Panc1 (cell line): ENCODE measurements at regions not wholly inside any gene's neighbourhood (a gene's known extent, or its start where the extent isn't known, plus 50 kb on each side); places are given as distances from the start of the nearest gene placed in this dataset.

ENCODE experiments used
- ATAC-seq: fragments of 200-7000 bp; cut with Tn5 transposase; 2 replicates; pipeline ENCODE4 v1.9.1; 2020; ENCODE audit warnings: mild to moderate bottlenecking, moderate library complexity
- BruUV-seq: library from RNA; stranded (reverse); fragments of 400-500 nt; replicated peaks from 2 replicates; lab custom pipeline; 2021; lab: Mats Ljungman, UMichigan
- CTCF ChIA-PET: fragments of 300-600 bp; sonication (Branson Sonifier 250); formaldehyde crosslinking; loops from one replicate; lab custom pipeline; 2022; ENCODE audit warnings: antibody characterized with exemption; lab: Charles Lee
- POLR2A ChIA-PET: fragments of 300-600 bp; sonication (Branson Sonifier 250); formaldehyde crosslinking; loops from one replicate; lab custom pipeline; 2022; ENCODE audit warnings: antibody characterized with exemption; lab: Charles Lee
- DNase-seq: peaks from one replicate; pipeline ENCODE4 v3.0.0-alpha.2; 2010; ENCODE audit warnings: low read depth, low spot score
- H3K27ac ChIP-seq: 2 replicates; pipeline ENCODE4 v1.5.1; 2011; ENCODE audit warnings: mild to moderate bottlenecking, low read length, inconsistent platforms
- H3K27me3 ChIP-seq: fragments of 200-500 bp; sonication (Bioruptor generic); 2 replicates; pipeline ENCODE4 v1.6.0; 2014; ENCODE audit warnings: low read length, inconsistent platforms; ENCODE audit not compliant: control insufficient read depth, insufficient read depth
- H3K36me3 ChIP-seq: fragments of 200-500 bp; sonication (Bioruptor generic); 2 replicates; pipeline ENCODE4 v1.5.1; 2014; ENCODE audit warnings: inconsistent platforms, mild to moderate bottlenecking, low read length, moderate library complexity; ENCODE audit not compliant: control insufficient read depth, insufficient read depth
- H3K4me1 ChIP-seq: 2 replicates; pipeline ENCODE4 v1.5.1; 2011; ENCODE audit warnings: inconsistent platforms, mild to moderate bottlenecking, low read length, moderate library complexity; ENCODE audit not compliant: control insufficient read depth, insufficient read depth
- H3K4me3 ChIP-seq, 2 experiments: 2 replicates each; pipeline ENCODE4 v1.5.1; 2011 to 2012; ENCODE audit warnings: low read depth in 2 of 2, low read length in 2 of 2, mild to moderate bottlenecking in 2 of 2, inconsistent platforms in 1 of 2, moderate library complexity in 1 of 2
- H3K9me3 ChIP-seq: fragments of 200-500 bp; sonication (Bioruptor generic); 2 replicates; pipeline ENCODE4 v1.5.1; 2014; ENCODE audit warnings: low read depth, mild to moderate bottlenecking, inconsistent platforms, low read length, moderate library complexity; ENCODE audit not compliant: control insufficient read depth, insufficient read depth
- POLR2AphosphoS5 ChIP-seq: IDR thresholded peaks from 2 replicates; pipeline ENCODE4 v1.6.1; 2012; ENCODE audit warnings: mild to moderate bottlenecking, low read depth, low read length, moderate library complexity
- SIN3A ChIP-seq: IDR thresholded peaks from 2 replicates; pipeline ENCODE4 v1.6.1; 2012; ENCODE audit warnings: low read depth, mild to moderate bottlenecking, low read length, moderate library complexity, borderline replicate concordance; ENCODE audit not compliant: insufficient read depth
- TCF7L2 ChIP-seq: IDR thresholded peaks from 2 replicates; pipeline ENCODE4 v1.6.1; 2011; ENCODE audit warnings: mild to moderate bottlenecking, low read depth, low read length, inconsistent platforms
- in situ Hi-C: cut with HindIII; loops from 2 replicates; pipeline ENCODE4 v1.10.0; 2016; ENCODE audit warnings: low sequenced_read_pairs, low pct_unique_long_range_greater_than_20kb
- intact Hi-C: fragments of 100-400 bp; cut with micrococcal nuclease; formaldehyde crosslinking; loops from one replicate; pipeline ENCODE4 v1.10.0; 2022; ENCODE audit not compliant: unreplicated experiment
- TF ChIP-seq, protein P1 (sequence below): fragments of 450-650 bp; IDR thresholded peaks from 2 replicates; pipeline ENCODE4 v1.5.1; 2017; ENCODE audit warnings: mild to moderate bottlenecking
- TF ChIP-seq, protein P2 (sequence below), 2 experiments: IDR thresholded peaks; 2 replicates each; pipeline ENCODE4 v1.6.1; 2011 to 2012; ENCODE audit warnings: low read depth in 2 of 2, control low read depth in 1 of 2, low read length in 1 of 2, mild to moderate bottlenecking in 1 of 2, moderate library complexity in 1 of 2; ENCODE audit not compliant: insufficient read depth in 1 of 2

DNA sequence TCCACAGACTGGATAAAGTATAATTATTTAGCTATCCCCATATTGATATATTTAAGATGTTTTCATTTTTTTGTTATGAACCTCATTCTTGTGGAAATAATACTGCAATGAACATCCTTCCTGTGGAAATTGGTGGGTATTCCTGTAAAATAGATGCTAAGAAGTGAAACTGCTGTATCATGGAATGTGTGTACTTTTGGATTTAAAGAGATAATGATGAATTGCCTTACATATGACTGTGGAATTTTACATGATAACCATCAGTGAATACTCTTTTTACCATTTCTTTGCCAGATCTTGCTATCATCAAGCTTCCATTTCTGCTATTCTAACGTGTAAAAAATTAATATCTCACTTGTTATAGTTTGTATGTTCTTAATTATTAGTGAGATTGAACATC is 847.9 kb downstream of the EFNA5 start:
- intact Hi-C loops (no loop called here), in situ Hi-C loops (no loop called here)
- H3K27me3 ChIP-seq, result no peaks in the 10 kb centered on the region
- no peak for TF ChIP-seq POLR2AphosphoS5
- TF ChIP-seq, protein P1, sequence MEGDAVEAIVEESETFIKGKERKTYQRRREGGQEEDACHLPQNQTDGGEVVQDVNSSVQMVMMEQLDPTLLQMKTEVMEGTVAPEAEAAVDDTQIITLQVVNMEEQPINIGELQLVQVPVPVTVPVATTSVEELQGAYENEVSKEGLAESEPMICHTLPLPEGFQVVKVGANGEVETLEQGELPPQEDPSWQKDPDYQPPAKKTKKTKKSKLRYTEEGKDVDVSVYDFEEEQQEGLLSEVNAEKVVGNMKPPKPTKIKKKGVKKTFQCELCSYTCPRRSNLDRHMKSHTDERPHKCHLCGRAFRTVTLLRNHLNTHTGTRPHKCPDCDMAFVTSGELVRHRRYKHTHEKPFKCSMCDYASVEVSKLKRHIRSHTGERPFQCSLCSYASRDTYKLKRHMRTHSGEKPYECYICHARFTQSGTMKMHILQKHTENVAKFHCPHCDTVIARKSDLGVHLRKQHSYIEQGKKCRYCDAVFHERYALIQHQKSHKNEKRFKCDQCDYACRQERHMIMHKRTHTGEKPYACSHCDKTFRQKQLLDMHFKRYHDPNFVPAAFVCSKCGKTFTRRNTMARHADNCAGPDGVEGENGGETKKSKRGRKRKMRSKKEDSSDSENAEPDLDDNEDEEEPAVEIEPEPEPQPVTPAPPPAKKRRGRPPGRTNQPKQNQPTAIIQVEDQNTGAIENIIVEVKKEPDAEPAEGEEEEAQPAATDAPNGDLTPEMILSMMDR, result no peak
- no peak for TF ChIP-seq TCF7L2
- no peak for TF ChIP-seq SIN3A
- TF ChIP-seq, protein P2, sequence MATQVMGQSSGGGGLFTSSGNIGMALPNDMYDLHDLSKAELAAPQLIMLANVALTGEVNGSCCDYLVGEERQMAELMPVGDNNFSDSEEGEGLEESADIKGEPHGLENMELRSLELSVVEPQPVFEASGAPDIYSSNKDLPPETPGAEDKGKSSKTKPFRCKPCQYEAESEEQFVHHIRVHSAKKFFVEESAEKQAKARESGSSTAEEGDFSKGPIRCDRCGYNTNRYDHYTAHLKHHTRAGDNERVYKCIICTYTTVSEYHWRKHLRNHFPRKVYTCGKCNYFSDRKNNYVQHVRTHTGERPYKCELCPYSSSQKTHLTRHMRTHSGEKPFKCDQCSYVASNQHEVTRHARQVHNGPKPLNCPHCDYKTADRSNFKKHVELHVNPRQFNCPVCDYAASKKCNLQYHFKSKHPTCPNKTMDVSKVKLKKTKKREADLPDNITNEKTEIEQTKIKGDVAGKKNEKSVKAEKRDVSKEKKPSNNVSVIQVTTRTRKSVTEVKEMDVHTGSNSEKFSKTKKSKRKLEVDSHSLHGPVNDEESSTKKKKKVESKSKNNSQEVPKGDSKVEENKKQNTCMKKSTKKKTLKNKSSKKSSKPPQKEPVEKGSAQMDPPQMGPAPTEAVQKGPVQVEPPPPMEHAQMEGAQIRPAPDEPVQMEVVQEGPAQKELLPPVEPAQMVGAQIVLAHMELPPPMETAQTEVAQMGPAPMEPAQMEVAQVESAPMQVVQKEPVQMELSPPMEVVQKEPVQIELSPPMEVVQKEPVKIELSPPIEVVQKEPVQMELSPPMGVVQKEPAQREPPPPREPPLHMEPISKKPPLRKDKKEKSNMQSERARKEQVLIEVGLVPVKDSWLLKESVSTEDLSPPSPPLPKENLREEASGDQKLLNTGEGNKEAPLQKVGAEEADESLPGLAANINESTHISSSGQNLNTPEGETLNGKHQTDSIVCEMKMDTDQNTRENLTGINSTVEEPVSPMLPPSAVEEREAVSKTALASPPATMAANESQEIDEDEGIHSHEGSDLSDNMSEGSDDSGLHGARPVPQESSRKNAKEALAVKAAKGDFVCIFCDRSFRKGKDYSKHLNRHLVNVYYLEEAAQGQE (IDR thresholded peaks at IDR 0.05; ENCODE audit: insufficient read depth in 1 of 2, low read depth in 2 of 2, low read length in 1 of 2), result no peak
- no TSS peak for BruUV-seq
- ChIA-PET POLR2A (no interaction called here), CTCF (no interaction called here)
- H3K4me1 ChIP-seq, result no peaks in the 10 kb centered on the region
- H3K36me3 ChIP-seq, result no peaks in the 10 kb centered on the region
- no peaks in the 10 kb centered on the region for H3K9me3 ChIP-seq
- ATAC-seq (no peak), DNase-seq (no peak)
- no peak overlapping the region for H3K27ac ChIP-seq
- no peak overlapping the region for H3K4me3 ChIP-seq

DNA sequence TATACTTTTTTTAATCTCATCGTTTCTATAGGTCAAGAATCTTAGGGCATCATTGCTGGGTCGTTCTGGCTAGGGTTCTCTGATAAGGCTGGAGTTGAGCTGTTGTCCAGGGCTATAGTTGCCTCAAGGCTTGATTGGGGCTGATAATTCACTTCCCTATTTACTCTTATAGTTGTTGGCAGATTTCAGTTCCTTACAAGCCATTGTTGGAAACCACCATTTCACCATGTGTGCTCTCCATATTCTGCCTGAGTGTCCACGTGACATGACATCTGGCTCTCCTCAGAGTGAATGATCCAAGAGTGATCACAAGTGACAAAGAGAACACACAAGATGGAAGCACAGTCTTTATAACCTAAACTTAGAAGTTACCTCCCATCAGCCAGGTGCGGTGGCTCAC is 852.2 kb downstream of the EFNA5 start:
- BruUV-seq, result no TSS peak
- Histone ChIP-seq H3K4me1 (no peaks in the 10 kb centered on the region), H3K9me3 (no peaks in the 10 kb centered on the region), H3K4me3 (no peak overlapping the region), H3K27me3 (no peaks in the 10 kb centered on the region), H3K27ac (no peak overlapping the region), H3K36me3 (no peaks in the 10 kb centered on the region)
- POLR2A ChIA-PET, result no interaction called here
- in situ Hi-C loops, result no loop called here
- no peak for DNase-seq
- TF ChIP-seq SIN3A (no peak), POLR2AphosphoS5 (no peak), TCF7L2 (no peak)
- TF ChIP-seq, protein P2 (IDR thresholded peaks at IDR 0.05; ENCODE audit: insufficient read depth in 1 of 2, low read depth in 2 of 2, low read length in 1 of 2), result no peak
- TF ChIP-seq, protein P1, result no peak
- no peak for ATAC-seq
- intact Hi-C loops, result no loop called here
- CTCF ChIA-PET, result no interaction called here
